DOHH2 (cell line): ENCODE measurements at regions not wholly inside any gene's neighbourhood (a gene's known extent, or its start where the extent isn't known, plus 50 kb on each side); places are given as distances from the start of the nearest gene placed in this dataset.

Experiments
- EZH2phosphoT487 ChIP-seq: fragments of 200-600 bp; sonication (generic); IDR thresholded peaks from 2 replicates; pipeline ENCODE4 v1.6.1; 2017; ENCODE audit warnings: borderline replicate concordance, mild to moderate bottlenecking, antibody characterized with exemption, low read length, moderate library complexity, mixed read lengths
- TF ChIP-seq, protein P1 (sequence below): fragments of 200-600 bp; sonication (generic); IDR thresholded peaks from one replicate; pipeline ENCODE4 v1.5.1; 2014; ENCODE audit warnings: antibody characterized with exemption, mild to moderate bottlenecking, low read depth, low read length; ENCODE audit not compliant: poor library complexity, severe bottlenecking

DNA sequence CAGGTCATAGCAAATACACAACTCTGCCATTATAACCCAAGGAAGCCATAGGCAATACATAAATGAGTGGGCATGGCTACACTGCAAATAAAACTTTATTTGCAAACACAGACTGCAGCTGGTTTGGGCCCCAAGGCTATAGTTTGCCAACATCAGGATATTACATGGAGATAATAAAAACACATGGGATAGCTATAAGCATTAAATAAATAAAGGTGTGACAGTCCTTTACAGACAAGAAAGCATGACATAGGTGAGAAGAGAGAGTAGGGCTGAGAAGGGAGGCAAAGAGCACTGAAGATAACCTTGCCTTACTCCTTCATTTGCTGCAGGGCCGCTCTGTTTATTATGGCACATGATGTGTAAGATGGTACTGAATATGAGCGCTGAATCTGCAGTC lies 135.1 kb upstream of the GHITM start:
- TF ChIP-seq, protein P1, sequence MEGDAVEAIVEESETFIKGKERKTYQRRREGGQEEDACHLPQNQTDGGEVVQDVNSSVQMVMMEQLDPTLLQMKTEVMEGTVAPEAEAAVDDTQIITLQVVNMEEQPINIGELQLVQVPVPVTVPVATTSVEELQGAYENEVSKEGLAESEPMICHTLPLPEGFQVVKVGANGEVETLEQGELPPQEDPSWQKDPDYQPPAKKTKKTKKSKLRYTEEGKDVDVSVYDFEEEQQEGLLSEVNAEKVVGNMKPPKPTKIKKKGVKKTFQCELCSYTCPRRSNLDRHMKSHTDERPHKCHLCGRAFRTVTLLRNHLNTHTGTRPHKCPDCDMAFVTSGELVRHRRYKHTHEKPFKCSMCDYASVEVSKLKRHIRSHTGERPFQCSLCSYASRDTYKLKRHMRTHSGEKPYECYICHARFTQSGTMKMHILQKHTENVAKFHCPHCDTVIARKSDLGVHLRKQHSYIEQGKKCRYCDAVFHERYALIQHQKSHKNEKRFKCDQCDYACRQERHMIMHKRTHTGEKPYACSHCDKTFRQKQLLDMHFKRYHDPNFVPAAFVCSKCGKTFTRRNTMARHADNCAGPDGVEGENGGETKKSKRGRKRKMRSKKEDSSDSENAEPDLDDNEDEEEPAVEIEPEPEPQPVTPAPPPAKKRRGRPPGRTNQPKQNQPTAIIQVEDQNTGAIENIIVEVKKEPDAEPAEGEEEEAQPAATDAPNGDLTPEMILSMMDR, result no peak
- no peak for TF ChIP-seq EZH2phosphoT487
